Lung microvascular endothelial cell (primary cell): ENCODE measurements at regions not wholly inside any gene's neighbourhood (a gene's known extent, or its start where the extent isn't known, plus 50 kb on each side); places are given as distances from the start of the nearest gene placed in this dataset.

Experiments used
- DNase-seq, 2 donors: peaks; one replicate each; pipeline versions ENCODE4 v3.0.0 to v3.0.0-alpha.2; 2010; ENCODE audit warnings: low read depth in 2 of 2

DNA sequence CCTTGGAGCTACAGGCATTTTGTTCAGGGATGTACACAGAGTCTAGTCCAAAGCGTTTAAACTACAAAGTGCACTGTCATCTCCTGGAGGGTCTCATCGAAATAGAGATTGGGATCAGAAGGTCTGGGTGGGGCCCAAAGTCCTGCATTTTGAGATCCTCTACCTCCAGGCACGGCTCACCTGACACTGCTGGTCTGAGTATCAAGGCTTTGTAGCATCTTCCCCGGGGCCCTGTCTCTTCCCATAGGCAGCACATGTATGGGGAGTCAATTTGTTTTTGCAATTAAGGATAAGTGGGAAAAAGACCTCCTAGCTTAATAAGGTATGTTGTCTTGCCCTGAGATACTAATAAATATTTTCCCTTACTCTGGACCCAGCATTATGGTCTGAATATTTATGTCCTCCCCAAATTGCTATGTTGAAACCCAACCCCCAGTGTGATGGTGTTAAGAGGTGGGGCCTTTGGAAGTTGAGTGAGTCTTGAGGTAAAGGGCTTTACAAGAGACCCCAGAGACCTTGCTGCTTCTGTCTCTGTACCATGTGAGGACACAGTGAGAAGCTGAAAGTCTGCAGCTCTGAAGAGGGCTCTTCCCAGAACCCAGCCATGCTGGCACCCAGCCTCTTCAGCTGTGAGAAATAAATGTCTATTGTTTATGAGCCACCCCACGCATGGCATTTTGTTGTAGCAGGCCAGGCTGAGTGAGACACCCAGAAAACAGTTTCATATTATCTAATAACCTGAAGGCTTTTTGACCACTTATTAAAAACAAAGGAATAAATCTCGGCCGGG, 258.7 kb upstream of the HS6ST1 start:
- no peak for DNase-seq

GRCh38 chr2:128578406-128579390, 260.0 kb upstream of the HS6ST1 start:
- DNase-seq = no peak

DNA sequence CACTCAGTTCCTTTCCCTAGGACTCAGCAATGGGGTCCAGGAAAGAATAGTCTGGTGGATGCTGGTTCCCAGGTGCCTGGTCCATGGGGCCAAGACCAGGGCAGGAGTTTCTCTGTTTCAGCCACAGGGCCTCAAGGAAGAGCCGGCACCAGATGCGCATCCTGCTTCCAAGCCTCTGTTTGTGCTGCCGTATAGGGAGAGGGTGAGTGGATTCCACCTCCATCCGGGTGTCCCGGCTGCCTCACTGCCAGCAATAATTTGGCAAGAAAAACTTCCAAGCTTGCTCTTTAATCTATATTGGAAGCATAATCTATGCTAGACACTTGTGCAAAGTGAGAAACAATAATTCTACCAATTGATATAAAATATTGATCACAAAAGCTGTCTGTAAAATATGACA, 261.2 kb upstream of the HS6ST1 start:
- DNase-seq = no peak

DNA sequence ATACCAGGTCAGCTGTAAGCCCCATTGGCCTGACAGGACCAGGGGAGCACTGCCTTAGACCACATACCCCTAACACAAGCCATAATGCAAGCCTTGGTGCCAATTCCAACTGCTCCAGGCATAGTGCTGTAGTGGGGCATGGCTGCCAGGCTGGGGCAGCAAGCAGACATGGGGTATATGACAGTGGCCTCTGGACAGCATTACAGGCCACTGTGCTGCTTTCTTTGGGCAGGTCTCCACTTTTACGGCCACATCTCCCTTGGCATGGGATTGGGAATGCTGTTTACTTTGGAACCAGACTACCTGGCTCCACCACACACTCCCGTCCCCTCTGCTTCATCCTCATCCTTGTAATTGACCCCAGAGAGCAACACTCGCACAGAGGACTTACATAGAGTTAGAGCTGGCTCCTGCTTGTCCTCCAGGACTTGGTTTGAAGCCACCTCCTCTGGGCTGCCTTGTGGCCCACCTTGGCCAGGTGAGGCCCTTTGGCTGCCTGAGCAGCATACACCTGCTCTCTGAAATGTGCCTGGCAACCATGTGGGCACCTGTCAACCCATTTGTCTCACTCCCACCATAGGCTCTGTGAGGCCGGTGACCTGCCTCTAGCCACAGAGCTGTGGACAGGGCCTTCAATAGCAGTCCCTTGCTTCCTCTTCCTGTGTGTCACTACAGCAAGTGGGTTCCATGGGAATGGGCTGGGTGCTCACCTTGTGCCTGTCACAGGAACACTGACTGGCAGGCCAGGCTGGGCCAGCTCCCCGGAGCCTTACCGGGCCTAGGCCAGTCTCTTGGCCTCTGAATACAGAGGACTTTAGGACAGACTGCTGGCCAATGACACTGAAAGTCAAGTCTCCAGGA, 262.6 kb upstream of the HS6ST1 start:
- DNase-seq = no peak

GRCh38 chr2:128581849-128582244, 263.2 kb upstream of the HS6ST1 start:
- DNase-seq = no peak

GRCh38 chr2:128584296-128584890, 265.7 kb upstream of the HS6ST1 start:
- peak; percentile 16 to 82 for DNase-seq

DNA sequence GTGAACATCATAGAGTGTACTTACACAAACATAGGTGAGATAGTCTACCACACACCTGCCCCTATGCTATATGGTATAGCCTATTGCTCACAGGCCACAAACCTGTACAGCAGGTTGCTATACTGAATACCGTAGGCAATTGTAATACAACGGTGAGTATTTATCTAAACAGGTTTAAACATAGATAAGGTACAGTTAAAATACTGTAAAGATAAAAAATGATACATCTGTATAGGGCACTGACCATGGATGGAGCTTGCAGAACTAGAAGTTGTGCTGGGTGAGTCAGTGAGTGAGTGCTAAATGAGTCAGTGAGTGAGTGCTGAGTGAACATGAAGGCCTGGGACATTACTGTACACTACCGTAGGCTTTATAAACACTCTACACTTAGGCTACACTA, 267.0 kb upstream of the HS6ST1 start:
- peak in 1 of 2 donors; percentile 45 for DNase-seq

DNA sequence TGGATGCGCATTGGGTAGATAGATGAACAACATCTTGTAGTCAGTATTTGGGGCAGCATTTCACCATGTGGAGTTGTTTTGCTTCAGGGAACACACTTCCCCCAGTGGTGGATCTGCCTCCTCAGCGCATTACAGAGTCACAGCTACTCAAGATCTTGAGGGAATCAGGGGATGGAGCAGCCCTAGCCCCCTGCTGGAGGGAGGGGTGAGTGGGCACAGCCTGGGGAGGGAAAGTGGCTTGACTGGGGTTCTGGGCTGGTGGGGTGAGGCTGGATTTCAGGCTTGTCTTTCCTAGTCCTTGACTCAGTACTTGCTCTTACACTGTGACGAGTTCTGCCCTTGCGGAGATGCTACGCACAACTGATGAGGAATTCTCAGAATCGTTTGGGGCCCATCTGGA, 271.0 kb upstream of the HS6ST1 start:
- DNase-seq = no peak

- DNase-seq = no peak
Observed at GRCh38 chr2:128590309-128591021, 271.8 kb upstream of the HS6ST1 start.

DNA sequence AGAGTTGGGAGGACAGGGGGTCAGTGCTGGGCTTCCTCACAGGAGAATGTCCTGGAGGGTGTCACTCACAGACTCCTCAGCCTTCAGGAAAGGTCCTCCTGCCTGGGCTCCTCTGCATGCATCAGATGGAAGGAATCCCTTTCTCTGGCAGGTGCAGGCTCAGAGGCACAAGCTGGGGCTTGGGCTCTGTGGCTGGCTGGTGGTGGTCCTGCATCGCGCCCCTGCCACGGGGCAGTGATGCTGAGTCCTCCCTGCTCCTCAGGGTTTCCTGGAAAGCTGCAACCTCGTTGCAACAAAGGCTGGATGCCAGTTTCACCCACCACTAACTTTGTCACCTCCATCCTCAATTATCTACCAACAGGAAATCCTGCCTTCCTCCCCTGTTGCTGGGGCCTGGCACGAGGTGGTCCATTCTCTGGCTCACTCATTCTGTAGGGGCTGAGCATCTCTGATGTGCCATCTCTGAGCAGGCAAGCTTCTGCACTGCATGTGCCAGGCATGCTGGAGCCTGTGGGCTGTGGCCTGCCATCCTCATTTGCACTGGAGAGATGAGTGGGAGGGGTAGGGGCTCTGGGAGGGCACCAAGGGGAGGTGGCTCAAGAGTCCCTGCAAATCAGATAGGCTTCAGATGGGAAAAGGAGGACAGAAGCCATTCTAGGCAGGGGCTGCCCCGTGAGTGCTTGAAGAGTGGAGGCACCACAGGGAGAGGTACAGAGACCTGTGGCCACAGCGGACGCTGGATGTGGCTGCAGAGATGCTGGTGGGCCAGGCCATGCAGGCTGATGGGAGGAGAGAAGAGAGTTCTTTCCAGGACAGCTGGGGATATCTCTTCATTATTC, 272.6 kb upstream of the HS6ST1 start:
- no peak for DNase-seq

DNA sequence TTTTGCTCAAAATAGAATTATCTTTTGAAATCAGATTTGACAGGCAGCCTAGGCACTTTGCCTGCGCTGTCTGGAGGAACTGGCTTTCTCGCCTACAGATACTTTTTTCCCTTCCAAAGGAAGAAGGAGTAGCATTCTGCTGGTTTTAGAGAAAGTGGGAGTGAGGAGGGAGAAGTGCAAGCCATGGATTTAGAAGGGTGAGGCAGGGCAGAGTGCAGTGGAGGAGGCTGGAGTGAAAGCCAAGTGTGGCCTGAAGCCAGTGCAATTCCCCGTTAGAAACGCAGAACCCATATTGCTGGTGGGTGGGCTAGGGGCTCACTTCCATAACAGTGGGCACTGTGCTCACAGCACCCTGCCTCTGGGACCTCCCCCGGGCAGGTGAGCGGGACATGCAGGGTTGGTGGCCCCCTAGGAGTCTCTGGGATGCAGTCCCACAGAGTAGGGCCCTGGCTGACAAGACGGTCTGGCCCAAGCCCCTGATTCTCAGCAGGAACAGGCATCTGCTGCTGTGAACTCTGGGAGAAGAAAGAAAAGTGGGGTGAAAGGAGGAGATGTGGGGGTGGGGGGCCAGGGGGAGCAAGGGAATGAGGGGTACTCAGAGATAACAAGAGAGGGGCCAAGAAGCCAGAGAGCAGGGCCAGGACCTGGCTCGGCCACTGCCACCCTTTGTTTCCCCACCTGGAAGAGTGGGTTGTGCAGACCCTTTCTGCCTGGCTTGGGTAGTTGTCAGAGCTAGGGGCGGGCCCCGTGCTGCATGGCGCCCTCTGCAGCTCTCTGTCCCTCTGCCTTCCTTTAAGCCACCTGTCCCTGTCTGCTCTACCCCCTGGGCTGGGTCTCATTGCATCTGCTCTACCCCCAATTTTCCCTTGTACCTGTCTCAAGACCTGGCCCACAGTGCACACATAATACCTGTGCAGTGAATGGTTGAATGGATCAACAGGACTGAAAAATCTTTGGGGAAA, 273.5 kb upstream of the HS6ST1 start:
- no peak for DNase-seq

DNA sequence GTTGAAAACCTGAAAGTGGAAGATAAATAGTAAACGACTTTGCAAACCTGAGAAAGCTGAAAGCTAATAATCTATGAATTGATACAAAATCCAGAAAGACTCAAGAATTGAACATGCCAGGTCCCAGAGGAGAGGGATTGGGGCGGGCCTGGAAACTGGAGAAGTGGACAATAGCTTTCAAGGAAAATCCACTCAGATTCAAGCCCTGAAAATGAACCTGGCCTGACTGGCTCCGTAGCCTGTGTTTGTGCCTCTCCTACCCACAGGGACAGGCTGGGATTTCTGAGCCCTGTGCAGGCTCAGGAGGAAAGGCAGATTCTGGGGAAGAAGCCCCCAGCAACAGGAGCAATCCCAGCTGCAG, 274.8 kb upstream of the HS6ST1 start:
- DNase-seq = no peak

GRCh38 chr2:128593879-128594650, 275.4 kb upstream of the HS6ST1 start:
- no peak for DNase-seq

DNA sequence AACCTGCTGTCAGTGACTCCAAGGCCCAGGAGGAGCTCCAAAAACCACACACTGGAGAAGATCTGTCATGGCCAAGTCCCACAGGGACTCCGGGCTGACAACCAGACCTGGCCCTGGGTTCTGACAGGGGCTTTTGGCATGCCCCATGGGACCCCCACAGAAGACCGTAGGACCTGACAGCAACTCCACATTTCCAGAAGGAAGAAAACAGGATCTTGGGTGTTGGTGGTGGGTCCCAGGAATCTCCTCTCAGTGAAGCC, 275.9 kb upstream of the HS6ST1 start:
- DNase-seq = no peak

DNA sequence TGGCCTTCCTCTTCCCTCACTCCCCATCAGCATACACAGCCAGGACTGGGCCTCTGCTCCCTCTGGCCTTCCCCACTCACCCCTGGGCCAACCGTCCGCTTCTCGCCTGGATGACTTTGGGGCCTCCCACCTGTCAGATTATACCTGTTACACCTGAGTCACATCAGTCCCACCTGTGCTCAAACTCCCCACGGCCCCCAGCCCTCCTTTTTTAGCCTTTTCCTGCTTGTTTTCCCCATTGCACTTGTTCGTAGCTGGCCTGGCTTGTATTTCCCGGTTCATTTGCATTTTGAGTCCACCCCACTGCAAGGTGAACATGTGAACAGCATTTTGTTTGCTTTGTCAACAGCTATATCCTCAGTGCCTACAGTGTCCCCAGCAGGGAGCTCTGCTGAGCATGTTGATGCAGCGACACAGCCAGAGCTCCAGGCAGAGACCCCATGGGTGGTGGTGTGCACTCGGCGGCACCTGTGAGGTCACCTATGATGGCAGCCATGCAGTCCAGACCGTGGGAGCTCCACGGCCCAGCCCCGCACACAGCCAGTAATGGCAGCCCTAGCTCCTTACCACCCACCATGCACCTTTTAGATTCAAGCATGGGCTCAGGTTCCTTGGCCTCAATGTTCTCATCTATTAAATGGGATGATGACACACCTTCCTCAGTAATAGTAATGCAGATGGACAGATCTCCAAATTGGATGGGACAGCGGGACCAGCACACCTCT, 276.4 kb upstream of the HS6ST1 start:
- DNase-seq = no peak

GRCh38 chr2:128595763-128596395, 277.2 kb upstream of the HS6ST1 start:
- no peak for DNase-seq
